ENCODE measurements at regions not wholly inside any gene's neighbourhood (a gene's known extent, or its start where the extent isn't known, plus 50 kb on each side); places are given as distances from the start of the nearest gene placed in this dataset.

GRCh38 chr13:99689955-99690354 is 188.7 kb downstream of the TM9SF2 start:
- no peak for TF ChIP-seq CTCF (IDR thresholded peaks at IDR 0.05; ENCODE audit: low read depth, low read length, missing control alignments)
- H3K4me3 ChIP-seq (replicated peaks; ENCODE audit: low read depth, low read length), result no peak overlapping the region
- DNase-seq (ENCODE audit: extremely low read depth, low read depth), result no peak

- H3K4me3 ChIP-seq (replicated peaks; ENCODE audit: low read depth, low read length), result no peak overlapping the region
- no peak for TF ChIP-seq CTCF (IDR thresholded peaks at IDR 0.05; ENCODE audit: low read depth, low read length, missing control alignments)
- DNase-seq (ENCODE audit: extremely low read depth, low read depth), result no peak
These were observed 187.5 kb downstream of the TM9SF2 start for GRCh38 chr13:99688776-99689175.

GRCh38 chr13:99687723-99688397 is 186.6 kb downstream of the TM9SF2 start:
- H3K4me3 ChIP-seq (replicated peaks; ENCODE audit: low read depth, low read length), result no peak overlapping the region
- no peak for DNase-seq (ENCODE audit: extremely low read depth, low read depth)
- no peak for TF ChIP-seq CTCF (IDR thresholded peaks at IDR 0.05; ENCODE audit: low read depth, low read length, missing control alignments)

- no peak overlapping the region for H3K4me3 ChIP-seq (replicated peaks; ENCODE audit: low read depth, low read length)
- no peak for DNase-seq (ENCODE audit: extremely low read depth, low read depth)
- no peak for TF ChIP-seq CTCF (IDR thresholded peaks at IDR 0.05; ENCODE audit: low read depth, low read length, missing control alignments)
These were observed 185.7 kb downstream of the TM9SF2 start for GRCh38 chr13:99686944-99687411.

GRCh38 chr13:99686157-99686572 is 184.9 kb downstream of the TM9SF2 start:
- no peak for DNase-seq (ENCODE audit: extremely low read depth, low read depth)
- no peak overlapping the region for H3K4me3 ChIP-seq (replicated peaks; ENCODE audit: low read depth, low read length)
- no peak for TF ChIP-seq CTCF (IDR thresholded peaks at IDR 0.05; ENCODE audit: low read depth, low read length, missing control alignments)

GRCh38 chr13:99681695-99682094 is 180.4 kb downstream of the TM9SF2 start:
- no peak for DNase-seq (ENCODE audit: extremely low read depth, low read depth)
- TF ChIP-seq CTCF (IDR thresholded peaks at IDR 0.05; ENCODE audit: low read depth, low read length, missing control alignments), result no peak

More at GRCh38 chr13:99681695-99682094, 180.4 kb downstream of the TM9SF2 start:
- H3K4me3 ChIP-seq (replicated peaks; ENCODE audit: low read depth, low read length), result no peak overlapping the region

Data from HFF-Myc (cell line).